Spleen (tissue), 11 donors: ENCODE measurements at regions not wholly inside any gene's neighbourhood (a gene's known extent, or its start where the extent isn't known, plus 50 kb on each side); places are given as distances from the start of the nearest gene placed in this dataset.

Experiments
- DNase-seq: peaks from one replicate; pipeline ENCODE4 v3.0.0-alpha.2; 2020
- H3K27ac ChIP-seq, 8 donors: fragments of 200-600 bp; sonication (generic) in 7 of 8; 1 replicate in 4 of 8; 2 replicates in 4 of 8; pipeline versions ENCODE4 v1.5.0 to v1.8.0; 2016 to 2021; ENCODE audit warnings: inconsistent platforms in 4 of 8, mild to moderate bottlenecking in 4 of 8, moderate library complexity in 1 of 8
- H3K27me3 ChIP-seq, 7 donors: fragments of 200-600 bp; sonication (generic) in 6 of 7; replicated peaks in 1 of 7; 1 replicate in 4 of 7; 2 replicates in 3 of 7; pipeline versions ENCODE4 v1.5.0 to v1.8.0; 2016 to 2021; ENCODE audit warnings: inconsistent platforms in 3 of 7, mild to moderate bottlenecking in 1 of 7
- H3K36me3 ChIP-seq, 6 donors: fragments of 200-600 bp; sonication (generic) in 5 of 6; 1 replicate in 4 of 6; 2 replicates in 2 of 6; pipeline versions ENCODE4 v1.5.0 to v1.8.0; 2016 to 2021; ENCODE audit warnings: inconsistent platforms in 2 of 6
- H3K4me1 ChIP-seq, 6 donors: fragments of 200-600 bp; sonication (generic) in 5 of 6; 1 replicate in 3 of 6; 2 replicates in 3 of 6; pipeline versions ENCODE4 v1.5.0 to v1.8.0; 2016 to 2021; ENCODE audit warnings: inconsistent platforms in 3 of 6
- H3K4me3 ChIP-seq, 8 donors: fragments of 200-600 bp; sonication (generic) in 7 of 8; 1 replicate in 4 of 8; 2 replicates in 4 of 8; pipeline versions ENCODE4 v1.5.0 to v1.8.0; 2016 to 2021; ENCODE audit warnings: inconsistent platforms in 4 of 8, mild to moderate bottlenecking in 4 of 8, moderate library complexity in 2 of 8
- H3K9me3 ChIP-seq, 8 donors: fragments of 200-600 bp; sonication (generic) in 7 of 8; 1 replicate in 4 of 8; 2 replicates in 4 of 8; pipeline versions ENCODE4 v1.5.0 to v1.8.0; 2016 to 2021; ENCODE audit warnings: inconsistent platforms in 4 of 8
- CTCF ChIP-seq, 11 experiments: fragments of 200-600 bp in 7 of 11; fragments of 450-650 bp in 4 of 11; sonication (generic) in 4 of 11; IDR thresholded peaks in 8 of 11; conservative IDR thresholded peaks in 3 of 11; 1 replicate in 7 of 11; 2 replicates in 4 of 11; pipeline versions ENCODE4 v1.4.0 to v1.8.0; 2016 to 2021; ENCODE audit warnings: antibody characterized with exemption in 11 of 11, inconsistent platforms in 4 of 11, mild to moderate bottlenecking in 1 of 11
- POLR2A ChIP-seq, 3 donors: fragments of 450-650 bp; IDR thresholded peaks; one replicate each; pipeline ENCODE4 v1.5.1; 2017; ENCODE audit warnings: antibody characterized with exemption in 3 of 3, mild to moderate bottlenecking in 1 of 3
- POLR2AphosphoS5 ChIP-seq, 3 donors: sonication (generic); formaldehyde crosslinking; IDR thresholded peaks; one replicate each; pipeline ENCODE4 v1.5.1; 2017; ENCODE audit warnings: antibody characterized with exemption in 3 of 3
- WGBS, 5 donors: extraction: QIAGEN DNeasy Blood & Tissue Kit in 3 of 5; methylation state at CpG; one replicate each; pipeline versions ENCODE4 v1.1.5 to v1.1.7; 2013 to 2018; 5-methylcytosine and 5-hydroxymethylcytosine counted together
- intact Hi-C: fragments of 100-400 bp; cut with DNase I; formaldehyde crosslinking; loops from one replicate; pipeline ENCODE4 v1.15.0; 2023; ENCODE audit warnings: low total_unique reads
- donor health status: healthy with polysubstance abuse.
- donor health status: DM: no; HTN: no; CAD: no; lungs with moderate emphysema.
- donor health status: DM: no; HTN: no; CAD: no.
- donor health status: Bipolar disorder and iron deficiency.
- donor health status: healthy.
- donor health status: DM: no; HTN: no; CAD: no.
- donor health status: DM: yes; HTN: yes; CAD: no.

- no peaks in the 10 kb centered on the region for H3K9me3 ChIP-seq
- WGBS, 5 donors, result 20 to 55% (median 47%) methylated on average over 3 of the region's 3 CpGs
- no peaks in the 10 kb centered on the region for H3K36me3 ChIP-seq
- intact Hi-C loops, result no loop called here
- TF ChIP-seq POLR2AphosphoS5 (IDR thresholded peaks at IDR 0.05) (no peak), POLR2A (IDR thresholded peaks at IDR 0.05) (no peak), CTCF (IDR thresholded peaks at IDR 0.05 in 8 of 11, conservative IDR thresholded peaks at IDR 0.05 in 3 of 11) (no peak)
- peaks cover 0 to 7% (median 2%) of the 10 kb centered on the region in 6 donors for H3K4me1 ChIP-seq
- H3K4me3 ChIP-seq, result no peak overlapping the region
- peaks cover 0 to 8% (median 0%) of the 10 kb centered on the region in 7 donors for H3K27me3 ChIP-seq
- no peak for DNase-seq
- H3K27ac ChIP-seq, result no peak overlapping the region
Measured at GRCh38 chr3:140832883-140833282, 108.8 kb upstream of the SLC25A36 start.

GRCh38 chr3:140834266-140835037, 107.2 kb upstream of the SLC25A36 start:
- 73 to 90% (median 78%) methylated on average over 5 of the region's 5 CpGs for WGBS, 5 donors
- H3K9me3 ChIP-seq, result no peaks in the 10 kb centered on the region
- no peak overlapping the region for H3K4me3 ChIP-seq
- TF ChIP-seq CTCF (IDR thresholded peaks at IDR 0.05 in 8 of 11, conservative IDR thresholded peaks at IDR 0.05 in 3 of 11), result no peak
- intact Hi-C loops, result no loop called here
- no peaks in the 10 kb centered on the region for H3K36me3 ChIP-seq
- no peak overlapping the region for H3K27ac ChIP-seq
- H3K4me1 ChIP-seq, result peaks cover 0 to 7% (median 2%) of the 10 kb centered on the region in 6 donors
- no peak for DNase-seq
- peaks cover 0 to 8% (median 0%) of the 10 kb centered on the region in 7 donors for H3K27me3 ChIP-seq

- no peaks in the 10 kb centered on the region for H3K36me3 ChIP-seq
- H3K4me3 ChIP-seq, result peak overlapping the region in 1 of 8 donors; percentile 24
- no peak for TF ChIP-seq CTCF (IDR thresholded peaks at IDR 0.05 in 8 of 11, conservative IDR thresholded peaks at IDR 0.05 in 3 of 11)
- no peak for TF ChIP-seq POLR2A (IDR thresholded peaks at IDR 0.05)
- TF ChIP-seq POLR2AphosphoS5 (IDR thresholded peaks at IDR 0.05), result no peak
- intact Hi-C loops, result no loop called here
- peaks cover 0 to 6% (median 0%) of the 10 kb centered on the region in 7 donors for H3K27me3 ChIP-seq
- WGBS, 5 donors, result 50 to 64% (median 59%) methylated on average over 4 of the region's 4 CpGs
- H3K27ac ChIP-seq, result peak overlapping the region in 1 of 8 donors; percentile 44
- no peak for DNase-seq
- H3K4me1 ChIP-seq, result peaks cover 0 to 12% (median 8%) of the 10 kb centered on the region in 6 donors
- H3K9me3 ChIP-seq, result no peaks in the 10 kb centered on the region
Measured at GRCh38 chr3:140842984-140843649, 98.5 kb upstream of the SLC25A36 start.

GRCh38 chr3:140843656-140844055, 98.0 kb upstream of the SLC25A36 start:
- Histone ChIP-seq H3K9me3 (no peaks in the 10 kb centered on the region), H3K36me3 (no peaks in the 10 kb centered on the region), H3K4me3 (peak overlapping the region in 1 of 8 donors; percentile 6), H3K27ac (no peak overlapping the region), H3K27me3 (peaks cover 0 to 6% (median 0%) of the 10 kb centered on the region in 7 donors), H3K4me1 (peaks cover 0 to 12% (median 8%) of the 10 kb centered on the region in 6 donors)
- intact Hi-C loops, result no loop called here
- DNase-seq, result no peak
- TF ChIP-seq CTCF (IDR thresholded peaks at IDR 0.05 in 8 of 11, conservative IDR thresholded peaks at IDR 0.05 in 3 of 11), result no peak
- TF ChIP-seq POLR2AphosphoS5 (IDR thresholded peaks at IDR 0.05), result no peak
- TF ChIP-seq POLR2A (IDR thresholded peaks at IDR 0.05), result no peak
- 41 to 69% (median 47%) methylated on average over 3 of the region's 3 CpGs for WGBS, 5 donors
